Neural progenitor cell (in vitro differentiated cells): ENCODE measurements at regions not wholly inside any gene's neighbourhood (a gene's known extent, or its start where the extent isn't known, plus 50 kb on each side); places are given as distances from the start of the nearest gene placed in this dataset.

Experiments
- DNase-seq: peaks from one replicate; pipeline ENCODE4 v3.0.0-alpha.2; 2016; ENCODE audit warnings: low spot score
- H2AFZ ChIP-seq: fragments of 200-600 bp; sonication (generic); replicated peaks from 2 replicates; pipeline ENCODE4 v1.6.1; 2016; ENCODE audit warnings: antibody characterized with exemption
- H3F3A ChIP-seq: fragments of 200-600 bp; sonication (generic); 2 replicates; pipeline ENCODE4 v1.6.1; 2016; ENCODE audit warnings: antibody characterized with exemption, low read depth
- H3K27ac ChIP-seq: fragments of 200-600 bp; sonication (generic); 2 replicates; pipeline ENCODE4 v1.5.1; 2016; ENCODE audit warnings: mild to moderate bottlenecking
- H3K27me3 ChIP-seq: fragments of 200-600 bp; sonication (generic); 2 replicates; pipeline ENCODE4 v1.6.1; 2016; ENCODE audit warnings: mild to moderate bottlenecking, moderate library complexity
- H3K36me3 ChIP-seq: fragments of 200-600 bp; sonication (generic); 2 replicates; pipeline ENCODE4 v1.5.1; 2016
- H3K4me1 ChIP-seq: fragments of 200-600 bp; sonication (generic); 2 replicates; pipeline ENCODE4 v1.6.1; 2016; ENCODE audit warnings: mixed run types
- H3K4me2 ChIP-seq: fragments of 200-600 bp; sonication (generic); 2 replicates; pipeline ENCODE4 v1.6.1; 2016
- H3K4me3 ChIP-seq: fragments of 200-600 bp; sonication (generic); 2 replicates; pipeline ENCODE4 v1.5.1; 2016
- H3K79me2 ChIP-seq: fragments of 200-600 bp; sonication (generic); 2 replicates; pipeline ENCODE4 v1.6.1; 2016; ENCODE audit warnings: low read depth
- H3K9ac ChIP-seq: fragments of 200-600 bp; sonication (generic); 2 replicates; pipeline ENCODE4 v1.6.1; 2016
- H3K9me3 ChIP-seq: fragments of 200-600 bp; sonication (generic); 2 replicates; pipeline ENCODE4 v1.5.1; 2016; ENCODE audit warnings: low read depth
- H4K20me1 ChIP-seq: fragments of 200-600 bp; sonication (generic); 2 replicates; pipeline ENCODE4 v1.6.1; 2016; ENCODE audit warnings: low read depth
- H3K27ac Mint-ChIP-seq: 3 replicates; pipeline ENCODE4 v1.8.0; 2021; ENCODE audit warnings: mixed read lengths
- H3K27me3 Mint-ChIP-seq: 2 replicates; pipeline ENCODE4 v1.8.0; 2022; ENCODE audit warnings: low read depth, mild to moderate bottlenecking, inconsistent platforms, moderate library complexity, mixed read lengths; ENCODE audit not compliant: insufficient read depth
- H3K36me3 Mint-ChIP-seq: 3 replicates; pipeline ENCODE4 v1.8.0; 2021; ENCODE audit warnings: mixed read lengths
- H3K4me1 Mint-ChIP-seq: 3 replicates; pipeline ENCODE4 v1.8.0; 2021; ENCODE audit warnings: mixed read lengths
- H3K4me3 Mint-ChIP-seq: 3 replicates; pipeline ENCODE4 v1.8.0; 2021; ENCODE audit warnings: mild to moderate bottlenecking, moderate library complexity, mixed read lengths
- H3K9me3 Mint-ChIP-seq: 3 replicates; pipeline ENCODE4 v1.8.0; 2020; ENCODE audit warnings: mixed read lengths
- EZH2 ChIP-seq: fragments of 200-600 bp; sonication (generic); IDR thresholded peaks from 2 replicates; pipeline ENCODE4 v1.6.1; 2017; ENCODE audit warnings: antibody characterized with exemption, mild to moderate bottlenecking, moderate library complexity
- EZH2phosphoT487 ChIP-seq: fragments of 200-600 bp; sonication (generic); IDR thresholded peaks from 2 replicates; pipeline ENCODE4 v1.6.1; 2017; ENCODE audit warnings: antibody characterized with exemption
- TF ChIP-seq, protein P1 (sequence below): fragments of 200-600 bp; sonication (generic); IDR thresholded peaks from 2 replicates; pipeline ENCODE4 v1.5.1; 2017; ENCODE audit warnings: antibody characterized with exemption, mild to moderate bottlenecking

DNA sequence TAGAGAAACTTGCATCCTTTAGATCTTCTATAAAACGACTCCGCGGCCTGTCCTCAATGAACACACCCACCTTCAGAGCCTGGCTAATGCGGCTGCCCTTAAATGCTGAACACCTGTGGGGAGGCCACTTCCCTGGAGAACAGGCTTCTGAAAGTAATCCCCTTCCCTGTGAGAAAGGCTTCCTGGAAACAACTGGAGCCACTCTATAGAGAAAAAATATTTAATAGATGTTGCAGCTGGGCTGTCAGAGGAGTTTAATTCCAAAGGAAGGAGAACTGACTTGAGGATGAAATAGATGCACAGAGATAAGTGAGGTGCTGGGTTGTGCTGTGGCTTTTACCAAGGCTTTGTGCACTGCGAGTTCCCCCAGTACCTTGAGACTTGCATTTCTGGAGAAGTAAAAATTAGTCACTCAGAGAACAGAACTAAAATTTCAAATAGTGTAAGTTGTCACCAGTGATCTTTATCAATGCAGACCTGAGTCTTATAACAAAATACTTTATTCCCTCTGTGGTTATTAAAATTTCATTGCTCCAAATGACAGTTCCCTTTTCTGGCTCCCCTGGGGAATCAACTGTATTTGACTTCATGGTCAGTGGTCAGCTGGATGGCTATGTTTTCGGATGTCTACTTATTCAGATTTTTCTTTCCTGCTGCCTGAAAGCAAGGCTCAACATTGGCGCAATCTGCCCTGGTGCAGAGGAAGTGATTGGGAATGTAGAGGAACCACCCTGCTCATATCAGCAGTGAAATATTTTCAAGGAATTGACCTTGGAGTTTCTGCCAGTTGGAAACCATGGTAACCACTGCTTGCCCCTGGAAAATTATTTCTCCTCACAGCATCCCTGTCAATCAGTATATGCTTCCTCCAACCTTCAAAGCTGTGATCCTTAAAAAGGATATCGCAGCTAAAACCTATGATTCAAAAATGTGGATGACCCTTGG lies 238.8 kb downstream of the SMARCA2 start:
- TF ChIP-seq, protein P1, sequence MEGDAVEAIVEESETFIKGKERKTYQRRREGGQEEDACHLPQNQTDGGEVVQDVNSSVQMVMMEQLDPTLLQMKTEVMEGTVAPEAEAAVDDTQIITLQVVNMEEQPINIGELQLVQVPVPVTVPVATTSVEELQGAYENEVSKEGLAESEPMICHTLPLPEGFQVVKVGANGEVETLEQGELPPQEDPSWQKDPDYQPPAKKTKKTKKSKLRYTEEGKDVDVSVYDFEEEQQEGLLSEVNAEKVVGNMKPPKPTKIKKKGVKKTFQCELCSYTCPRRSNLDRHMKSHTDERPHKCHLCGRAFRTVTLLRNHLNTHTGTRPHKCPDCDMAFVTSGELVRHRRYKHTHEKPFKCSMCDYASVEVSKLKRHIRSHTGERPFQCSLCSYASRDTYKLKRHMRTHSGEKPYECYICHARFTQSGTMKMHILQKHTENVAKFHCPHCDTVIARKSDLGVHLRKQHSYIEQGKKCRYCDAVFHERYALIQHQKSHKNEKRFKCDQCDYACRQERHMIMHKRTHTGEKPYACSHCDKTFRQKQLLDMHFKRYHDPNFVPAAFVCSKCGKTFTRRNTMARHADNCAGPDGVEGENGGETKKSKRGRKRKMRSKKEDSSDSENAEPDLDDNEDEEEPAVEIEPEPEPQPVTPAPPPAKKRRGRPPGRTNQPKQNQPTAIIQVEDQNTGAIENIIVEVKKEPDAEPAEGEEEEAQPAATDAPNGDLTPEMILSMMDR: no peak
- TF ChIP-seq EZH2: no peak
- no peak for TF ChIP-seq EZH2phosphoT487
- no peak overlapping the region for H3K9ac ChIP-seq
- Mint-ChIP-seq H3K27ac (peak overlapping the region; percentile 29), H3K27me3 (peaks cover 6% of the 10 kb centered on the region), H3K9me3 (peaks cover 19% of the 10 kb centered on the region), H3K4me1 (peaks cover 34% of the 10 kb centered on the region), H3K36me3 (peaks cover 4% of the 10 kb centered on the region), H3K4me3 (no peak overlapping the region)
- H3K4me1 ChIP-seq: peaks cover 15% of the 10 kb centered on the region
- no peak for DNase-seq
- H3K27ac ChIP-seq: no peak overlapping the region
- H3K36me3 ChIP-seq: no peaks in the 10 kb centered on the region
- H3K79me2 ChIP-seq: no peaks in the 10 kb centered on the region
- no peak overlapping the region for H2AFZ ChIP-seq
- H3K4me2 ChIP-seq: no peak overlapping the region
- H3K27me3 ChIP-seq: no peaks in the 10 kb centered on the region
- no peaks in the 10 kb centered on the region for H3K9me3 ChIP-seq
- H4K20me1 ChIP-seq: no peaks in the 10 kb centered on the region
- no peak overlapping the region for H3K4me3 ChIP-seq
- peaks cover 7% of the 10 kb centered on the region for H3F3A ChIP-seq

DNA sequence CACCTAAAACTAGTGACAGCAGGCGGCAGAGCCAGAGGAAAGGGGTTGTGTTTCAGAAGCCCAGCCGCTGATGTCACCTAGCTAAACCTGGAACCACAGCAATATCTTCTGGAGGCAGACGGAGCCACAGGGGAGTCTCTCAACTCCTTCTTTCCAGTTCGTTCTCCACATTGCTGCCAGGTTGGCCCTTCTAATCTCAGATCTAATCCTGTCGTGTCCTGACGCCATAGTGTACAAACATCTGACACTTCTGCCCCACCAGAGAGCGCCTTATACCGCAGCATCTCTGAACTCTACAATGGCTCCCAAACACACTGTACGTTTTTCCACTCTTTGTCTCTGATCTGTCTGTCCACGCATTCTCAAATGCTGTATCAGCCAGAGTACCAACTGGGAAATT lies 240.0 kb downstream of the SMARCA2 start:
- Histone ChIP-seq H2AFZ (peak overlapping the region; percentile 81), H3K4me3 (no peak overlapping the region), H3F3A (peaks cover 7% of the 10 kb centered on the region), H4K20me1 (no peaks in the 10 kb centered on the region), H3K9ac (no peak overlapping the region), H3K9me3 (no peaks in the 10 kb centered on the region), H3K36me3 (no peaks in the 10 kb centered on the region), H3K27me3 (no peaks in the 10 kb centered on the region), H3K27ac (no peak overlapping the region), H3K79me2 (no peaks in the 10 kb centered on the region), H3K4me1 (peaks cover 15% of the 10 kb centered on the region), H3K4me2 (no peak overlapping the region)
- H3K36me3 Mint-ChIP-seq: peaks cover 4% of the 10 kb centered on the region
- peaks cover 16% of the 10 kb centered on the region for H3K9me3 Mint-ChIP-seq
- no peak for TF ChIP-seq EZH2phosphoT487
- TF ChIP-seq, protein P1: peak; percentile 5
- peaks cover 5% of the 10 kb centered on the region for H3K27me3 Mint-ChIP-seq
- DNase-seq: no peak
- H3K4me3 Mint-ChIP-seq: no peak overlapping the region
- peak overlapping the region; percentile 72 for H3K27ac Mint-ChIP-seq
- H3K4me1 Mint-ChIP-seq: peaks cover 39% of the 10 kb centered on the region

DNA sequence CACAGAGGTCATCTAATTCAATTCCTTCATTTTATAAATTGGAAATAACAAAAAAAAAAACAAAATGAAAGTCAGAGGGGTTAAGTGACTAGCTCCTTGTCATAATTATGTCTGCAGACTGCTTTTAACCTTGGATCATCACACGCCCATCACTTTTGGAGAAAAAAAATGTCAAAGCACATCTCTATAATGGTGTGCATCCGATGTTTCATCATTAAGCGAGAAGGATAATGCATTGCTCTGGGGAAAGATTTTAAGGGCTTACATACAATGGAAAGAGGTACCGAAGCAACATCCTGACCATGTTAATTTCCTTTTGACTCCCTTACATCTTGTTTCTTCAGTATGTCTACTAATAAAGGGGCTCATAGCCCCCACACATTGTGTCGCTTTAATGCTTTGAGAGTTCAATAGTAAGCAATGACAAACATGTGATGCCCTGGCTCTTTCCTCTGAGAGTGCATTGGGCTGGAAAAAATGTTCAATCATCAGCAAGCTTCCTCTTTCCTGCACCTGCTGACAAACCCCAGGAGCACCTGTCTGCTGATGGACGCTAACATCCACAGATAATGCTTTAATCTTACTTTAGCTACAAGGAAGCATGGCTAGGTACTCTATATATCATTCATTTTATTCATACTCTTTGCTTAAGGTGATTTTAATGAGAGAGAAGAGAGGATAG lies 242.2 kb downstream of the SMARCA2 start:
- no peak overlapping the region for H3K4me3 Mint-ChIP-seq
- Histone ChIP-seq H3K4me2 (peak overlapping the region; percentile 23), H3K9me3 (no peaks in the 10 kb centered on the region), H3K4me1 (peaks cover 18% of the 10 kb centered on the region), H3K27me3 (no peaks in the 10 kb centered on the region), H3K27ac (no peak overlapping the region), H3K79me2 (no peaks in the 10 kb centered on the region), H4K20me1 (no peaks in the 10 kb centered on the region), H2AFZ (no peak overlapping the region), H3K9ac (no peak overlapping the region), H3K36me3 (no peaks in the 10 kb centered on the region), H3K4me3 (no peak overlapping the region), H3F3A (peaks cover 7% of the 10 kb centered on the region)
- H3K27ac Mint-ChIP-seq: no peak overlapping the region
- H3K9me3 Mint-ChIP-seq: peaks cover 6% of the 10 kb centered on the region
- H3K4me1 Mint-ChIP-seq: peaks cover 55% of the 10 kb centered on the region
- peaks cover 3% of the 10 kb centered on the region for H3K27me3 Mint-ChIP-seq
- no peak for DNase-seq
- peaks cover 4% of the 10 kb centered on the region for H3K36me3 Mint-ChIP-seq
- TF ChIP-seq EZH2phosphoT487 (no peak), EZH2 (no peak)
- TF ChIP-seq, protein P1: no peak
